ENCODE measurements at regions not wholly inside any gene's neighbourhood (a gene's known extent, or its start where the extent isn't known, plus 50 kb on each side); places are given as distances from the start of the nearest gene placed in this dataset.

- no peak overlapping the region for H3K14ac ChIP-seq (ENCODE audit: insufficient read length)
- H4K8ac ChIP-seq (ENCODE audit: extremely low read depth, insufficient read depth, low read length), result no peak overlapping the region
- no peaks in the 10 kb centered on the region for H3K4me1 ChIP-seq (replicated peaks in 1 of 4; ENCODE audit: control insufficient read depth in 3 of 4, insufficient read depth in 4 of 4, low read length in 3 of 4)
- H4K91ac ChIP-seq (replicated peaks; ENCODE audit: insufficient read length, low read length), result no peak overlapping the region
- H3K9me3 ChIP-seq (ENCODE audit: insufficient read depth in 2 of 2, low read depth in 1 of 2, low read length in 1 of 2), result no peaks in the 10 kb centered on the region
- H3K4ac ChIP-seq (replicated peaks; ENCODE audit: insufficient read length, low read depth, low read length), result no peak overlapping the region
- no peak overlapping the region for H2AFZ ChIP-seq (ENCODE audit: low read length)
- H2BK15ac ChIP-seq (ENCODE audit: low read length), result no peak overlapping the region
- no peak overlapping the region for H3K56ac ChIP-seq (replicated peaks; ENCODE audit: insufficient read length, low read depth, low read length)
- no peak overlapping the region for H2BK12ac ChIP-seq (ENCODE audit: low read depth, low read length)
- no peak overlapping the region for H2BK5ac ChIP-seq (ENCODE audit: low read depth, low read length)
- no peak overlapping the region for H3K18ac ChIP-seq (ENCODE audit: extremely low read depth, low read length)
- H3K4me3 ChIP-seq (ENCODE audit: extremely low read depth in 1 of 4, insufficient read depth in 2 of 4, low read depth in 3 of 4, low read length in 4 of 4), result no peak overlapping the region
- H2BK120ac ChIP-seq (replicated peaks; ENCODE audit: low read depth, low read length), result no peak overlapping the region
- ChIA-PET CTCF (ENCODE audit: partially characterized antibody) (interaction anchor here (0.6 to 2.4 kb wide), 6 partner anchors 36 to 1199 kb away, joined by 3 to 12 read pairs (median 4); no protein-coding TSS in a partner anchor), POLR2A (ENCODE audit: partially characterized antibody) (no interaction called here)
- no peak overlapping the region for H3K23ac ChIP-seq (ENCODE audit: insufficient read length)
- no peak overlapping the region for H2AK5ac ChIP-seq (ENCODE audit: low read depth, low read length)
- no peaks in the 10 kb centered on the region for H3K36me3 ChIP-seq (ENCODE audit: control insufficient read depth in 2 of 4, insufficient read depth in 4 of 4, low read length in 3 of 4)
- no peaks in the 10 kb centered on the region for H4K20me1 ChIP-seq (replicated peaks in 1 of 2; ENCODE audit: control insufficient read depth in 1 of 2, insufficient read depth in 2 of 2, low read length in 2 of 2)
- no peak overlapping the region for H3K4me2 ChIP-seq (ENCODE audit: insufficient read depth in 1 of 2, low read depth in 2 of 2, low read length in 2 of 2)
- no peaks in the 10 kb centered on the region; a peak in 1 of 7 replicates for H3K27me3 ChIP-seq (replicated peaks in 1 of 4; ENCODE audit: control insufficient read depth in 3 of 4, extremely low read depth in 1 of 4, insufficient read depth in 3 of 4, low read length in 3 of 4)
- TF ChIP-seq KDM4A (IDR thresholded peaks at IDR 0.05; ENCODE audit: low read depth, low read length, severe bottlenecking), result no peak
- TF ChIP-seq MAFK (IDR thresholded peaks at IDR 0.05; ENCODE audit: low read depth, low read length), result no peak
- H3K79me1 ChIP-seq (ENCODE audit: low read depth, low read length), result no peaks in the 10 kb centered on the region
- H3K9ac ChIP-seq (replicated peaks in 1 of 4; ENCODE audit: extremely low read depth in 1 of 4, low read depth in 3 of 4, low read length in 3 of 4), result no peak overlapping the region
- H3K23me2 ChIP-seq (ENCODE audit: low read depth, low read length), result no peaks in the 10 kb centered on the region
- H4K5ac ChIP-seq (ENCODE audit: insufficient read length, low read depth, low read length), result no peak overlapping the region
- H3K79me2 ChIP-seq (ENCODE audit: control insufficient read depth in 1 of 2, insufficient read depth in 2 of 2, low read length in 2 of 2), result no peaks in the 10 kb centered on the region
- H2BK20ac ChIP-seq (ENCODE audit: low read length), result no peak overlapping the region
- DNase-seq (ENCODE audit: low read depth in 1 of 2, low spot score in 2 of 2) (no peak), FAIRE-seq (no peak)
- H3K27ac ChIP-seq (ENCODE audit: low read depth, low read length), result no peak overlapping the region
Observed at GRCh38 chr3:40713306-40713705, 188.5 kb downstream of the ZNF621 start.
